ENCODE measurements at regions not wholly inside any gene's neighbourhood (a gene's known extent, or its start where the extent isn't known, plus 50 kb on each side); places are given as distances from the start of the nearest gene placed in this dataset.
"Not testable (repeated sequence)": the region's sequence is repeated elsewhere in the genome, so short reads cannot be mapped to it uniquely, and the experiment has no call there.

- H3K4me3 ChIP-seq (ENCODE audit: low read length); DNase-seq (ENCODE audit: low read depth): not testable (repeated sequence)
Observed at GRCh38 chr3:48101301-48101650, 85.1 kb upstream of the MAP4 start.

DNA sequence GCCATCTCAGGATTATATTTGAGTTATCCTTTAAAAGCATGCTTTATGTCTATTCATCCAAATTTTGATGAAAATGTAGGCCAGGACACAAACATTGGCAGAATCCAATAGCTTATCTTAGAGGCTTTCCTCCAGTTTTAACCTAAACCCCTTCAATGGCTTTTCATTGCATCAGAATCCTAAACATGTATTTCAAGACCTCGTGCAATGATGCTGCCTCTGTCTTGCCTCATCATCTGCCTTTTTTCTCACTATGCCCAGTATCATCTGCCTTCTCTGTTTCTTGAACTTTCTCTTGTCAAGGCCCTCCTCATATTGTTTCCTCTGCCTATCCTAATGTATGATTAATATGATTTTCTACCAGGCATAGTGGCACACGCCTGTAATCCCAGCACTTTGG lies 76.1 kb upstream of the MAP4 start:
- no peak overlapping the region for H3K4me3 ChIP-seq (ENCODE audit: low read length)
- peak; percentile 12 for DNase-seq (ENCODE audit: low read depth)
- no peak for TF ChIP-seq CTCF (conservative IDR thresholded peaks at IDR 0.05; ENCODE audit: low read length)

- DNase-seq (ENCODE audit: low read depth): no peak
- TF ChIP-seq CTCF (conservative IDR thresholded peaks at IDR 0.05; ENCODE audit: low read length): no peak
- H3K4me3 ChIP-seq (ENCODE audit: low read length): no peak overlapping the region
Observed at GRCh38 chr3:48090166-48090939, 74.1 kb upstream of the MAP4 start.

DNA sequence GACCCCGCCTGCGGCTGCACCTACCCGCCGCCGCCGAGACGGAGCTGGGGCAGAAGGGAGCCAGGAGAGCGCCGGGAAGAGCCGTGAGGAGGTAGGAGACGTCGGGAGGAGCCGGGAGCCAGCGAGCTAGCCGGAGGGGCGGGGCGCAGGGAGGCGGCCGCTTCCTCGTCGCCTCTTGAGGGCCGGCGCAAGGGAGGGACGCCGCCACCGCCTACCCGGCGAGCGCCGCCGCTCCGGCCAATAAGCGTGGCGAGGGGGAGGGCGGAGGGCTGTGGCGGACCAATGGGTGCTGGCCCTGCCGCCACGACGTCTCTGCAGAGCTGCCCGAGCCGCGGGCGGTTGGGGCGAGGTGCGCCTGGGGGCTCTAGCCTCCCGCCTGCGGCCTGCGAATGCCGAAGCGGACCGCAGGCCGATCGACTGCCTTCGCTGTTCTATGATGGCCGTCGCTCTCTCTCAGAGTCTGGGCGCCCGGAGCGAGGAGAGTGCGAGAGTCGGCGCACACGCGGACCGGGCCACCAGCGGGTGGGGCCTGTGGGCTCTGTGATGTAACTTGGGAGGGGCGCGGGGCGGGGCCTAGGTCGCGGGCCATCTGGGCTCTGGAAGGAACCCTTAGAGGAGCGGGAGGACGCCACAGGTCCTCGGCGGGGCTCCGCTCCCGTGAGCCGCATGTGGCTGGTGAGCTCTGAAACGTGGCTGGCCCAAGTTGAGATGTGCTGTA lies 72.7 kb upstream of the MAP4 start:
- peak; percentile 97 for DNase-seq (ENCODE audit: low read depth)
- peak overlapping the region; percentile 78 for H3K4me3 ChIP-seq (ENCODE audit: low read length)
- TF ChIP-seq CTCF (conservative IDR thresholded peaks at IDR 0.05; ENCODE audit: low read length): no peak

DNA sequence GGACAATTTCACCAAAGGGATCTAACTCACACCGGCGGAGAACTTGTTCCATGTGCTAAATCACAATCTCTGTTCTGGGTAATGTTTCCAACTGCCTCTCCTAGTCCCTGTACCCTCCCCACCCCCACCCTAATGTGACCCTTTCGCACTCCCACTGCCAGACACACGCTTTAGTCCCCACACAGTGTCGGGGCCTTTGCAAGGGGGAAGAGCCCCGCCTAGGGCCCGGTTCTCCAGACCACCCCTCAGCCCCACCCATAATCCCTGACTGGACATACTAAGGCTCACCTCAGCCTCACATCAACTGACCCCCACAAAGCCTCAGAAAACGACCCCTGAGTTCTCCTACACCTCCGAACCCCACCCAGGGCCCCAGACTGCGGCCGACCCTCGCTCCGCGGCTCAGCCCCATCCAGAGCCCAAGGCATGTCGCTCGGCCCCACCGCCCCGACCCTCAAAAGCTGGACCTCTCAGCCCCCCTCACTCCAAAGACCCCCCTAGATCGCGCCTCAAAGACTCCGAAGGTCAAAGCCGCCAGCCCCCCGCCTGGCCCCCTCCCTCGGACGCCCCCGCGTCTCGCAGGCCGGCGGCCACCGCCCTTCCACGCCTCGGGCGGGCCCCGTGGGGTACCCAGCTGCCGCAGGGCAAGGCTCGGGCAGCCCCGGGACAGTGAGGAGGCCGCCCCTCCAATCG lies 72.0 kb upstream of the MAP4 start:
- peak overlapping the region; percentile 77 for H3K4me3 ChIP-seq (ENCODE audit: low read length)
- DNase-seq (ENCODE audit: low read depth): peak; percentile 29
- no peak for TF ChIP-seq CTCF (conservative IDR thresholded peaks at IDR 0.05; ENCODE audit: low read length)

DNA sequence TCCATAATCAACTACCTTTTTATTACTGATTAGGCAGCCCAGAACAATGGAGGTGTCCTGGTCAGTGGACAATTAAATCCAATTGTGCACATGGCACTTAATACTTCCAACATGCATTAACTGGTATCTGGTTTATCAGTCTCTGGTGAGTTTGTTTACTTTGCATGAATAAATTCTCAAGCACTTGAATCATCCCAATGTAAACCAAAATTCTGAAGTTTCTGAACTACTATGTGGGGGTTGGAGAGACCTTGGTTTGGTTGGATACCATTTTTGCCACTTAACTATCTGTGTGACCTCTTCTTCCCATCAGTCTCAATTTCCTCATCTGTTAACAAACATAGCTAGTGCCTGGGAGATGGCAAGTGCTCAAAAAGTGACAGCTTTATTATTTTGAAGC lies 70.5 kb upstream of the MAP4 start:
- no peak for TF ChIP-seq CTCF (conservative IDR thresholded peaks at IDR 0.05; ENCODE audit: low read length)
- H3K4me3 ChIP-seq (ENCODE audit: low read length): peak overlapping the region; percentile 77
- peak; percentile 55 for DNase-seq (ENCODE audit: low read depth)

DNA sequence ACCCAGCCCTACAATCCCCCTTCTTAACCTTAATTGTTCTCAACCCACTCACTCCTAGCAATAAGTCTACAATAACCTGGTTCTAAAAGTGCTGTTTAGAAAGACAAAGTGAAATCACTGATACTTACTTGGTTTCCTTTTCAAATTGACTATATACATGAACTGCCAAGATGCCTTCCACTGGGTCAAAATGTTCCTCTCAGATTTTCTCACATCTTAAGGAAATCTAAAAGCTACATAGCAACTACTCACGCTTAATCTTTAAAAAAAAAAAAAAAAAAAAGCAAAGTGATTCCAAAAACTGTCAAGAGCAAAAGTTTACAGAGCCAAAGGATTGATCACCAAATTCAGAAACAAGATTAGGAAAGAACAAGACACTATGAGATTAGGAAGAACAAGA lies 68.7 kb upstream of the MAP4 start:
- no peak overlapping the region for H3K4me3 ChIP-seq (ENCODE audit: low read length)
- no peak for DNase-seq (ENCODE audit: low read depth)
- no peak for TF ChIP-seq CTCF (conservative IDR thresholded peaks at IDR 0.05; ENCODE audit: low read length)

All from AG10803 (cell line).